ENCODE measurements at regions not wholly inside any gene's neighbourhood (a gene's known extent, or its start where the extent isn't known, plus 50 kb on each side); places are given as distances from the start of the nearest gene placed in this dataset.
"Not testable (repeated sequence)": the region's sequence is repeated elsewhere in the genome, so short reads cannot be mapped to it uniquely, and the experiment has no call there.

- no peak for DNase-seq (ENCODE audit: low spot score)
These were observed 241.6 kb upstream of the SGCG start for GRCh38 chr13:22939157-22939556.

GRCh38 chr13:22940090-22940710 lies 240.6 kb upstream of the SGCG start:
- DNase-seq (ENCODE audit: low spot score), result no peak

GRCh38 chr13:22940736-22941135 lies 240.0 kb upstream of the SGCG start:
- DNase-seq (ENCODE audit: low spot score), result no peak

GRCh38 chr13:22941495-22941894 lies 239.3 kb upstream of the SGCG start:
- not testable (repeated sequence) for DNase-seq (ENCODE audit: low spot score)

- DNase-seq (ENCODE audit: low spot score), result not testable (repeated sequence)
These were observed 237.9 kb upstream of the SGCG start for GRCh38 chr13:22942831-22943230.

- DNase-seq (ENCODE audit: low spot score), result no peak
These were observed 236.4 kb upstream of the SGCG start for GRCh38 chr13:22944378-22944777.

GRCh38 chr13:22945321-22946226 lies 235.2 kb upstream of the SGCG start:
- DNase-seq (ENCODE audit: low spot score), result no peak

GRCh38 chr13:22948421-22948820 lies 232.4 kb upstream of the SGCG start:
- DNase-seq (ENCODE audit: low spot score), result no peak

- DNase-seq (ENCODE audit: low spot score), result not testable (repeated sequence)
These were observed 228.8 kb upstream of the SGCG start for GRCh38 chr13:22952018-22952417.

- DNase-seq (ENCODE audit: low spot score), result not testable (repeated sequence)
These were observed 225.6 kb upstream of the SGCG start for GRCh38 chr13:22955147-22955546.

GRCh38 chr13:22956456-22957115 lies 224.2 kb upstream of the SGCG start:
- not testable (repeated sequence) for DNase-seq (ENCODE audit: low spot score)

- not testable (repeated sequence) for DNase-seq (ENCODE audit: low spot score)
These were observed 220.9 kb upstream of the SGCG start for GRCh38 chr13:22959859-22960258.

- peak; percentile 32 for DNase-seq (ENCODE audit: low spot score)
These were observed 220.0 kb upstream of the SGCG start for GRCh38 chr13:22960827-22961226.

GRCh38 chr13:22961342-22961741 lies 219.4 kb upstream of the SGCG start:
- not testable (repeated sequence) for DNase-seq (ENCODE audit: low spot score)

- DNase-seq (ENCODE audit: low spot score), result no peak
These were observed 218.8 kb upstream of the SGCG start for GRCh38 chr13:22961835-22962537.

GRCh38 chr13:22963384-22964053 lies 217.3 kb upstream of the SGCG start:
- DNase-seq (ENCODE audit: low spot score), result not testable (repeated sequence)

GRCh38 chr13:22964245-22964966 lies 216.4 kb upstream of the SGCG start:
- DNase-seq (ENCODE audit: low spot score), result no peak

GRCh38 chr13:22965011-22965857 lies 215.5 kb upstream of the SGCG start:
- not testable (repeated sequence) for DNase-seq (ENCODE audit: low spot score)

GRCh38 chr13:22965858-22966239 lies 214.9 kb upstream of the SGCG start:
- DNase-seq (ENCODE audit: low spot score), result not testable (repeated sequence)

- not testable (repeated sequence) for DNase-seq (ENCODE audit: low spot score)
These were observed 214.0 kb upstream of the SGCG start for GRCh38 chr13:22966753-22967152.

Measured in ecto neural progenitor cell (in vitro differentiated cells).